Renal cortex interstitium (tissue), 11 donors: ENCODE measurements at regions not wholly inside any gene's neighbourhood (a gene's known extent, or its start where the extent isn't known, plus 50 kb on each side); places are given as distances from the start of the nearest gene placed in this dataset.
"Not testable (repeated sequence)": the region's sequence is repeated elsewhere in the genome, so short reads cannot be mapped to it uniquely, and the experiment has no call there.

Experiments used
- DNase-seq, 11 donors: peaks; one replicate each; pipeline ENCODE4 v3.0.0-alpha.2; 2013; ENCODE audit warnings: low read depth in 9 of 11, low spot score in 4 of 11; ENCODE audit errors: extremely low read depth in 1 of 11

GRCh38 chr6:4378319-4378996 lies 243.1 kb upstream of the ECI2 start:
- DNase-seq, result no peak

- no peak for DNase-seq
These were observed 242.2 kb upstream of the ECI2 start for GRCh38 chr6:4377603-4378002.

- no peak for DNase-seq
These were observed 238.8 kb upstream of the ECI2 start for GRCh38 chr6:4374216-4374615.

GRCh38 chr6:4372866-4373265 lies 237.5 kb upstream of the ECI2 start:
- DNase-seq, result no peak

- DNase-seq, result no peak
These were observed 236.0 kb upstream of the ECI2 start for GRCh38 chr6:4371207-4371921.

- no peak for DNase-seq
These were observed 234.7 kb upstream of the ECI2 start for GRCh38 chr6:4370066-4370465.

- no peak for DNase-seq
These were observed 234.2 kb upstream of the ECI2 start for GRCh38 chr6:4369616-4370015.

- DNase-seq, result no peak
These were observed 233.3 kb upstream of the ECI2 start for GRCh38 chr6:4368649-4369048.

- DNase-seq, result no peak
These were observed 232.3 kb upstream of the ECI2 start for GRCh38 chr6:4367643-4368042.

- DNase-seq, result no peak
These were observed 231.4 kb upstream of the ECI2 start for GRCh38 chr6:4366635-4367395.

- no peak for DNase-seq
These were observed 230.3 kb upstream of the ECI2 start for GRCh38 chr6:4365686-4366085.

- no peak for DNase-seq
These were observed 229.3 kb upstream of the ECI2 start for GRCh38 chr6:4364711-4365110.

GRCh38 chr6:4364172-4364571 lies 228.8 kb upstream of the ECI2 start:
- no peak for DNase-seq

- no peak for DNase-seq
These were observed 228.3 kb upstream of the ECI2 start for GRCh38 chr6:4363656-4364055.

- DNase-seq, result no peak
These were observed 227.0 kb upstream of the ECI2 start for GRCh38 chr6:4362326-4362725.

GRCh38 chr6:4360920-4361319 lies 225.5 kb upstream of the ECI2 start:
- no peak for DNase-seq

- DNase-seq, result no peak
These were observed 223.8 kb upstream of the ECI2 start for GRCh38 chr6:4359108-4359730.

- DNase-seq, result peak in 9 of 11 donors; percentile 46 to 79 (median 71)
These were observed 223.2 kb upstream of the ECI2 start for GRCh38 chr6:4358414-4359107.

- DNase-seq, result not testable (repeated sequence)
These were observed 222.3 kb upstream of the ECI2 start for GRCh38 chr6:4357660-4358152.
